Loucy (cell line): ENCODE measurements at regions not wholly inside any gene's neighbourhood (a gene's known extent, or its start where the extent isn't known, plus 50 kb on each side); places are given as distances from the start of the nearest gene placed in this dataset.

Source experiments
- EZH2phosphoT487 ChIP-seq: fragments of 200-600 bp; IDR thresholded peaks from 2 replicates; pipeline ENCODE4 v1.6.1; 2018; ENCODE audit warnings: antibody characterized with exemption, mild to moderate bottlenecking, moderate library complexity, borderline replicate concordance
- TF ChIP-seq, protein P1 (sequence below): fragments of 200-600 bp; sonication (generic); conservative IDR thresholded peaks from 2 replicates; pipeline ENCODE4 v1.5.1; 2014; ENCODE audit warnings: mild to moderate bottlenecking, antibody characterized with exemption, low read length

DNA sequence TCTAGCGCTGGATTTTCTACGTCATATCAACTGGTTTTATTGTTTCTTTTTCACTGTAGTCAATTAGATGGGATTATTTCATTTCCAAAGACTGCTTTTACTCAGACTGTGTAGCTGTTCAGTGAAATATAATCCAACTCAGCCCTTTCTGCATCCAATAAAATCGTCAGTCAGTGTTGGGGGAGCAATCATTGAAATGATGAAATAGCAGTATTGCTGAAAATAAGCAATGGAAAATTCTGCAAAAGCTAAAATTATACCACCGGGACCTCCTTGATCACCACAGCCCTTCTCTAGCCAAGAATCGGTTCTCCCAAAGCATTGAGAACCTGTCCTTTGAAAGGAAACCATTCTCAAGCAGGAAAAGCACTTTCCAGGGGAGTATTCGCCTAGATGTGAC is 243.1 kb upstream of the TENM3 start:
- TF ChIP-seq, protein P1, sequence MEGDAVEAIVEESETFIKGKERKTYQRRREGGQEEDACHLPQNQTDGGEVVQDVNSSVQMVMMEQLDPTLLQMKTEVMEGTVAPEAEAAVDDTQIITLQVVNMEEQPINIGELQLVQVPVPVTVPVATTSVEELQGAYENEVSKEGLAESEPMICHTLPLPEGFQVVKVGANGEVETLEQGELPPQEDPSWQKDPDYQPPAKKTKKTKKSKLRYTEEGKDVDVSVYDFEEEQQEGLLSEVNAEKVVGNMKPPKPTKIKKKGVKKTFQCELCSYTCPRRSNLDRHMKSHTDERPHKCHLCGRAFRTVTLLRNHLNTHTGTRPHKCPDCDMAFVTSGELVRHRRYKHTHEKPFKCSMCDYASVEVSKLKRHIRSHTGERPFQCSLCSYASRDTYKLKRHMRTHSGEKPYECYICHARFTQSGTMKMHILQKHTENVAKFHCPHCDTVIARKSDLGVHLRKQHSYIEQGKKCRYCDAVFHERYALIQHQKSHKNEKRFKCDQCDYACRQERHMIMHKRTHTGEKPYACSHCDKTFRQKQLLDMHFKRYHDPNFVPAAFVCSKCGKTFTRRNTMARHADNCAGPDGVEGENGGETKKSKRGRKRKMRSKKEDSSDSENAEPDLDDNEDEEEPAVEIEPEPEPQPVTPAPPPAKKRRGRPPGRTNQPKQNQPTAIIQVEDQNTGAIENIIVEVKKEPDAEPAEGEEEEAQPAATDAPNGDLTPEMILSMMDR = no peak
- TF ChIP-seq EZH2phosphoT487 = no peak
